ENCODE measurements at regions not wholly inside any gene's neighbourhood (a gene's known extent, or its start where the extent isn't known, plus 50 kb on each side); places are given as distances from the start of the nearest gene placed in this dataset.

DNA sequence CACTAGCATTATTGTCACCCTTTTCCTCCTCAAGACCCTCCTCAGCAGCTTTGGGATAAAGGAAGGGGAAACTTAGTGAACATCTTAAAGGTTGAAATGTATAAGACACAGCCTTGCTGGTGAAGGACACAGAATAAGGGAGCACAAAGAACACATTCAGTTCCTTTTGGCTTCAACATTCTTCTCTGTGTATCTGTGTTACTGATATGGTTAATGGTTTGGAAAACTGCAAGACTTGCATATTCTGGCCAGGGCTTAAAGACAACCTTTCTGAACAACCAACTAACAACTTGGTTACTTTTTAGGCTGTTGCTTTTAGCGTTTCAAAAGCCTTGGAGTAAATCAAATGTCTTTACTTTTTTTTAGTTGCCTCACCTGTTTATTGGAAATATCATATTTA, 680.5 kb downstream of the MECOM start:
- no peak overlapping the region for H3K4me3 ChIP-seq (ENCODE audit: low read depth, low read length)
- DNase-seq (ENCODE audit: low read depth) = no peak
- TF ChIP-seq, protein P1, sequence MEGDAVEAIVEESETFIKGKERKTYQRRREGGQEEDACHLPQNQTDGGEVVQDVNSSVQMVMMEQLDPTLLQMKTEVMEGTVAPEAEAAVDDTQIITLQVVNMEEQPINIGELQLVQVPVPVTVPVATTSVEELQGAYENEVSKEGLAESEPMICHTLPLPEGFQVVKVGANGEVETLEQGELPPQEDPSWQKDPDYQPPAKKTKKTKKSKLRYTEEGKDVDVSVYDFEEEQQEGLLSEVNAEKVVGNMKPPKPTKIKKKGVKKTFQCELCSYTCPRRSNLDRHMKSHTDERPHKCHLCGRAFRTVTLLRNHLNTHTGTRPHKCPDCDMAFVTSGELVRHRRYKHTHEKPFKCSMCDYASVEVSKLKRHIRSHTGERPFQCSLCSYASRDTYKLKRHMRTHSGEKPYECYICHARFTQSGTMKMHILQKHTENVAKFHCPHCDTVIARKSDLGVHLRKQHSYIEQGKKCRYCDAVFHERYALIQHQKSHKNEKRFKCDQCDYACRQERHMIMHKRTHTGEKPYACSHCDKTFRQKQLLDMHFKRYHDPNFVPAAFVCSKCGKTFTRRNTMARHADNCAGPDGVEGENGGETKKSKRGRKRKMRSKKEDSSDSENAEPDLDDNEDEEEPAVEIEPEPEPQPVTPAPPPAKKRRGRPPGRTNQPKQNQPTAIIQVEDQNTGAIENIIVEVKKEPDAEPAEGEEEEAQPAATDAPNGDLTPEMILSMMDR (IDR thresholded peaks at IDR 0.05; ENCODE audit: insufficient read depth, low read depth, low read length) = no peak

DNA sequence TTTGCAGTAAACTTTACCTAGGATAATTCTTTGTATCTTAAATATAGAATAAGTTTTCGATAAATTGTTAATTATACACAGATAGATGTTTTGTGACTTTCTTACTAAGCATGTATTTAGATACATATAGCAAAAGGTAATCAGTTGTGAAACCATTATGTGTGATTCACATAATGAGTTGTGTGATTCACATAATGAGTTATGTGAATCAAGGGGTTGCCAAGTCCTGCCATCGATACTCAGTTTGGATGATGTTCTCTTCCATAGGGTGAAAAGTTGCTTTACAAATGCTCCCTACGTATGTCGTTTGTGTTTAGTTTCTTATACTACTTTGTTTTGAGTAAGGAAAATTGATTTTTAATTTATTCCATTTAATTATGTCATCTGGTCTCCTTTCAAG, 682.1 kb downstream of the MECOM start:
- no peak for DNase-seq (ENCODE audit: low read depth)
- TF ChIP-seq, protein P1 (IDR thresholded peaks at IDR 0.05; ENCODE audit: insufficient read depth, low read depth, low read length) = no peak
- no peak overlapping the region for H3K4me3 ChIP-seq (ENCODE audit: low read depth, low read length)

GRCh38 chr3:168977716-168978374, 685.7 kb downstream of the MECOM start:
- no peak overlapping the region for H3K4me3 ChIP-seq (ENCODE audit: low read depth, low read length)
- TF ChIP-seq, protein P1 (IDR thresholded peaks at IDR 0.05; ENCODE audit: insufficient read depth, low read depth, low read length) = no peak
- DNase-seq (ENCODE audit: low read depth) = no peak

- no peak overlapping the region for H3K4me3 ChIP-seq (ENCODE audit: low read depth, low read length)
Measured at GRCh38 chr3:168976969-168977368, 686.5 kb downstream of the MECOM start.

GRCh38 chr3:168975576-168975975, 687.9 kb downstream of the MECOM start:
- DNase-seq (ENCODE audit: low read depth) = no peak
- TF ChIP-seq, protein P1 (IDR thresholded peaks at IDR 0.05; ENCODE audit: insufficient read depth, low read depth, low read length) = no peak
- no peak overlapping the region for H3K4me3 ChIP-seq (ENCODE audit: low read depth, low read length)

More at GRCh38 chr3:168976969-168977368, 686.5 kb downstream of the MECOM start:
- TF ChIP-seq, protein P1 (IDR thresholded peaks at IDR 0.05; ENCODE audit: insufficient read depth, low read depth, low read length) = no peak
- DNase-seq (ENCODE audit: low read depth) = no peak

DNA sequence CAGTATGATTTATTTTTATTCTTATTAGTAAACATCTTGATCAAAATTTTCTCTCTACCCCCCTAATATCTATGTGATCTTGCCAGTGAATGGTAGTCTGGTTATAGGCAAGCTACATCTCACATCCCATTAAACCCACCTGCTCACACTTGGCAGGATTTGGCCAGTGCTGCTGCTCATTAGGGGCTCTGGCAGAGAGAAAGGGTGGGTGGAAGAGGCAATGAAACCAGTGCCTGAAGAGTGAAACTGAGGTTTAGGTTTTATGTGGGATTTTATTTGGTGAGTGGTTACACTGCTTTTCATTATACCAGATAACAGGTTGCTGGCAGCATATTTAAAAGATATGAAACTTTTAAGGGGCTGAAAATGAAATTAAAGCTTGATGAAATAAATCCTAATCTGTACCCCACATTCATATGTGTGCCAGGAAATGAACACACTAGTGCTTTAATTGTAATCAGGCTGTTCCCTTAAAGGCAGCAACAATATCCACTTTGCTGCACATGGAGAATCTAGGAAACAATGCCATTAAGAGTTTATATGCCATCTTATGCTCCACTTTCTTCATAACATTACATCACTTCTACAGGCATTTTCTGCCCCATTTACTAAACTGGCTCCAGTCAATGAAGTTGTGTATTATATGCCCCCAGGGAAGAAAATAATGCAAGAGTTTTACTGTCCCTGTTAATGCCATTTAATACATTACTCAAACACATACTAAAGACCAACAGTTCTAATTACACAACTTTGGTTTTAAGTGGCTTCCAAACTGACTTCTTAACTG, 688.7 kb downstream of the MECOM start:
- no peak for DNase-seq (ENCODE audit: low read depth)
- H3K4me3 ChIP-seq (ENCODE audit: low read depth, low read length) = no peak overlapping the region
- TF ChIP-seq, protein P1 (IDR thresholded peaks at IDR 0.05; ENCODE audit: insufficient read depth, low read depth, low read length) = no peak

Data from fibroblast of villous mesenchyme (primary cell).